Fibroblast of lung (primary cell): ENCODE measurements at regions not wholly inside any gene's neighbourhood (a gene's known extent, or its start where the extent isn't known, plus 50 kb on each side); places are given as distances from the start of the nearest gene placed in this dataset.
"Not testable (repeated sequence)": the region's sequence is repeated elsewhere in the genome, so short reads cannot be mapped to it uniquely, and the experiment has no call there.

Source experiments
- DNase-seq, 2 donors: peaks; one replicate each; pipeline versions ENCODE4 v3.0.0 to v3.0.0-alpha.2; 2010; ENCODE audit warnings: low read depth in 2 of 2
- H2AFZ ChIP-seq: 2 replicates; pipeline ENCODE4 v1.5.1; 2012; ENCODE audit warnings: low read length, control low read depth, inconsistent platforms
- H3K27ac ChIP-seq: 2 replicates; pipeline ENCODE4 v1.5.1; 2011; ENCODE audit warnings: low read length, control low read depth; ENCODE audit not compliant: insufficient read depth
- H3K27me3 ChIP-seq: 2 replicates; pipeline ENCODE4 v1.5.1; 2011; ENCODE audit warnings: mild to moderate bottlenecking, low read length; ENCODE audit not compliant: control insufficient read depth, insufficient read depth
- H3K36me3 ChIP-seq: 2 replicates; pipeline ENCODE4 v1.5.1; 2011; ENCODE audit warnings: low read length; ENCODE audit not compliant: control insufficient read depth, insufficient read depth
- H3K4me1 ChIP-seq: 2 replicates; pipeline ENCODE4 v1.5.1; 2011; ENCODE audit warnings: low read length; ENCODE audit not compliant: control insufficient read depth, insufficient read depth; ENCODE audit errors: extremely low read depth
- H3K4me2 ChIP-seq: 2 replicates; pipeline ENCODE4 v1.5.1; 2011; ENCODE audit warnings: low read length, control low read depth; ENCODE audit not compliant: insufficient read depth; ENCODE audit errors: extremely low read depth
- H3K4me3 ChIP-seq, 4 experiments: fragments of 200-600 bp in 1 of 4; sonication (generic) in 1 of 4; replicated peaks in 1 of 4; 2 replicates each; pipeline ENCODE4 v1.5.1; 2011 to 2016; ENCODE audit warnings: low read length in 4 of 4, low read depth in 3 of 4, mild to moderate bottlenecking in 3 of 4, control low read depth in 2 of 4, inconsistent platforms in 1 of 4, mixed read lengths in 1 of 4; ENCODE audit not compliant: insufficient read depth in 1 of 4; ENCODE audit errors: control extremely low read depth in 1 of 4
- H3K79me2 ChIP-seq: 2 replicates; pipeline ENCODE4 v1.5.1; 2012; ENCODE audit warnings: mild to moderate bottlenecking, low read length, inconsistent platforms; ENCODE audit not compliant: control insufficient read depth, insufficient read depth
- H3K9ac ChIP-seq: 2 replicates; pipeline ENCODE4 v1.5.1; 2011; ENCODE audit warnings: mild to moderate bottlenecking, low read length, control low read depth; ENCODE audit not compliant: insufficient read depth
- H3K9me3 ChIP-seq: 2 replicates; pipeline ENCODE4 v1.5.1; 2012; ENCODE audit warnings: low read depth, low read length; ENCODE audit not compliant: control insufficient read depth, insufficient read depth
- H4K20me1 ChIP-seq: 2 replicates; pipeline ENCODE4 v1.5.1; 2011; ENCODE audit warnings: low read length; ENCODE audit not compliant: control insufficient read depth, insufficient read depth; ENCODE audit errors: extremely low read depth
- CTCF ChIP-seq, 2 donors: IDR thresholded peaks in 1 of 2; conservative IDR thresholded peaks in 1 of 2; 1 replicate in 1 of 2; 2 replicates in 1 of 2; pipeline ENCODE4 v1.5.1; 2011 to 2012; ENCODE audit warnings: low read length in 2 of 2, control low read depth in 1 of 2, inconsistent platforms in 1 of 2, low read depth in 1 of 2, mild to moderate bottlenecking in 1 of 2
- EZH2 ChIP-seq: IDR thresholded peaks from 2 replicates; pipeline ENCODE4 v1.5.1; 2012; ENCODE audit warnings: low read length, control low read depth, mild to moderate bottlenecking; ENCODE audit errors: missing control alignments

- Histone ChIP-seq H3K4me2 (no peak overlapping the region), H3K4me3 (no peak overlapping the region), H3K9me3 (no peaks in the 10 kb centered on the region), H3K27me3 (peaks cover 9% of the 10 kb centered on the region), H3K79me2 (no peaks in the 10 kb centered on the region), H3K36me3 (no peaks in the 10 kb centered on the region), H4K20me1 (no peaks in the 10 kb centered on the region), H3K27ac (no peak overlapping the region), H3K4me1 (no peaks in the 10 kb centered on the region), H3K9ac (no peak overlapping the region), H2AFZ (no peak overlapping the region)
- TF ChIP-seq CTCF (conservative IDR thresholded peaks at IDR 0.05 in 1 of 2, IDR thresholded peaks at IDR 0.05 in 1 of 2; ENCODE audit: low read depth in 1 of 2, low read length in 2 of 2) (no peak), EZH2 (no peak)
- no peak for DNase-seq
Measured at GRCh38 chr17:21505819-21506815, 130.0 kb downstream of the KCNJ12 start.

- H3K4me2 ChIP-seq, H3K9ac ChIP-seq, H3K79me2 ChIP-seq, H3K36me3 ChIP-seq, H2AFZ ChIP-seq, H3K27me3 ChIP-seq, H3K4me3 ChIP-seq, DNase-seq, H4K20me1 ChIP-seq, H3K9me3 ChIP-seq, H3K27ac ChIP-seq, H3K4me1 ChIP-seq: not testable (repeated sequence)
Measured at GRCh38 chr17:21507806-21508205, 131.6 kb downstream of the KCNJ12 start.

- TF ChIP-seq CTCF (conservative IDR thresholded peaks at IDR 0.05 in 1 of 2, IDR thresholded peaks at IDR 0.05 in 1 of 2; ENCODE audit: low read depth in 1 of 2, low read length in 2 of 2) (no peak), EZH2 (no peak)
- Histone ChIP-seq H3K79me2 (no peaks in the 10 kb centered on the region), H3K4me2 (no peak overlapping the region), H3K9ac (no peak overlapping the region), H3K4me1 (peaks cover 2% of the 10 kb centered on the region), H3K4me3 (no peak overlapping the region), H3K36me3 (no peaks in the 10 kb centered on the region), H4K20me1 (no peaks in the 10 kb centered on the region), H2AFZ (no peak overlapping the region), H3K27me3 (peaks cover 9% of the 10 kb centered on the region), H3K9me3 (no peaks in the 10 kb centered on the region), H3K27ac (no peak overlapping the region)
- no peak for DNase-seq
Measured at GRCh38 chr17:21508211-21508610, 132.1 kb downstream of the KCNJ12 start.

GRCh38 chr17:21509356-21509755 is 133.2 kb downstream of the KCNJ12 start:
- H3K4me1 ChIP-seq, H3K27me3 ChIP-seq, H3K9me3 ChIP-seq, H3K79me2 ChIP-seq, H3K4me3 ChIP-seq, H3K27ac ChIP-seq, H2AFZ ChIP-seq, H4K20me1 ChIP-seq, DNase-seq, H3K4me2 ChIP-seq, H3K36me3 ChIP-seq, H3K9ac ChIP-seq: not testable (repeated sequence)
